NCI-H2029 (cell line): ENCODE measurements at regions not wholly inside any gene's neighbourhood (a gene's known extent, or its start where the extent isn't known, plus 50 kb on each side); places are given as distances from the start of the nearest gene placed in this dataset.

ENCODE experiments used
- DNase-seq: peaks from one replicate; lab custom pipeline; 2025; lab: John Stamatoyannopoulos, UW

DNA sequence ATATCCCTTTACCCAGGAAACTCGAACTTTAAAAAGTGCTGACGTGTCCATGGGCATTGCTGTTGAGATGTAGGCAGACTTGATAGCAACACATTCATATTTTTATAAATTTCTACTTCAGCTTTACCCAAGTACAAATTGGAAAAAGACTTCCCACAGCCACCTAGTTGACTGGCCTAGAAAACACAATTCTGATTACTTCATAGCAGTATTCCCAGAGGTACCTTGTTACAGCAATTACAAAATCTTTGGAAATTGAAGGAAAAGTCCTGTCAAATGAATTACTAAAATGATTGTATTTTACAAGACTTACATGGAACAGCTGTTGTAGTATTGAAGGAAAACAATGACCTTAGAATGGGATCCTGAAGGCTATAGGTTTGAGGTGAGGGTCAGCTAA lies 130.7 kb upstream of the NREP start:
- DNase-seq = no peak

DNA sequence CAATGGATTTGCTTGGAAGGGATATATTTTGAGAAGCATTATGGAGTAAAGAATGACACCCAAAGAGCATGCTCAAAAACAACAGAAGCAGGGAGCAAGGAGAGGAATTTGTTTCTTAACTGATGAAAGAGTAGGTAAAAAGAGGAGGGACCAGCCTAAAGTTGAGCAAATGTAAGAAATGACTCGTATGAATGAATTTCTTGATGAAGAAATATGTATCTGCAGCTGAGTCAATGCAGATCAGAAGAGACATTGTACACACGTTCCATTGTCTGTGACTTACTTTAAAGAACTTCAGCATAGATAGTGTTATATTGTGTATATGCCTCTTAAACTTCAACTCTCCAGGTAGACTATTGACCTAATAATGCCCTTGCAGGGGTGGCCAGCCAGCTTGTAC lies 112.7 kb upstream of the NREP start:
- no peak for DNase-seq

DNA sequence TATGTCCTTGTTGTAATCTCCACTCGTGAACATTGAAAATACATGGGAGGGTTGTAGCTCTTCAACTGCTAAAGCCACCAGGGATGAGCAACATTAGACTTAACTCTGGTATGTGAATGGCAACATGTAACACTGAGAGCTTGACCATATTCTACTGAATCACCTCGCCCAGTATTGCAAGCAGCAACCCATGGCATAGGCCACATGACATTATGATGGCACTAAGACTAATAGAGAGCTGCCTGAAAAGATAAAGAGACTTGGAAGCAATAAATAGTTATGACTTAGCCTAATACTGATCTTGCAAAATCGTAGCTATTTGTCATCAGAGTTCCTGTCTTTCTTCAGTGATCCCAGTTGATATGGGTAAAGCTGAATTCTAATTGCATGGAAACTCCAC lies 108.4 kb upstream of the NREP start:
- no peak for DNase-seq

GRCh38 chr5:111863801-111864200 lies 106.8 kb upstream of the NREP start:
- DNase-seq = no peak

DNA sequence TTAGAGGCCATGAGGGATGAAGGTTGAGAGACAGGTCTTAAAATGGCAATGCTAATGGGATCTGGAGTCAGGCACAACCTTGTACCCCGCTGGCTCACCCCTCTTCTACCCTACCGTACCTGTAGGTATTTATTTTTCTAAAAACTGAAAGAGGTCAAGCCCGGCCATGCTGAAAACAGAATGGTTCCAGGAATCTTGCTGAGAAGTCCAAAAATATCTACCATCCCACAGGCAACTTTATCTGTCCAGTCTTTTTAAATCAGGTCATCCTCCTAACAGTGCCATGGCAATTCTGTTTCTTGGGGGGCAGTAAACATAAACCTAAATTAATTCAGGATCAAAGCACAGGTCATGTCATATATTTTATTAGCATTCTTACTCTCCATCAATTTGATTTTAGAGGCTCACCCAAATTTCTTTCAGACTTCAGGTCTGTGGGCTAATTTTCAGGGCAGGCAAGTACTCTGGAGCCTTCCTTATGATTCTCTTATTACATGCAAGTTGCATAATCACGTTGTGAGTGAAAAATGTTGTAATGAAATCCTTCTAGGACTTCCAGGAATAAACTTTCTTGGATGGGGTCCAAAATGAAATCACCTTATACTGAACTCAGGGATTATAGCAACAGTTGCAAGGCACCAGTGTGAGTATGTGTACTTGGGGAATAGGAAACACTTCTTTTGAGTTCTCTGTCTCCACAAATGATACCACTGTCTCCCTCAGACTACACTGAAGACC lies 102.7 kb upstream of the NREP start:
- DNase-seq = no peak

DNA sequence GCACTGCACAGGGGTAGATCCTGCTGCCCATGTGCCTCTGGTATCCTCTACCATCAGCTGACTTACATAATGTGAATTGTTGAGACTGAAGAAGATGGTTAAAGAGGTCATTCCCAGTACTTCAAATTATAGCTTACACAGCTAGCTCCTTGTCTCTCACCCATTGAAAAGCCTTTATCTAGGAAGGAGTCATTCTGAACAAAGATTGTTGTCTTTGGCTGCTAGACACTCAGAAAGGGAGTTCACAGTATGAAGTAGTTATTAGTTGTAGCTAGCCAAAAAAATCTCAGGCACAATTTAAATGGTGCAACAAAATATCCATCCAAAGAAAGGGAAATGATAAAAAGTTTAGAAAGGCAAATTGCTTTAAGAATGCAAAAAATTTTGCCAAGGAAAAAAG lies 102.0 kb upstream of the NREP start:
- DNase-seq = no peak

GRCh38 chr5:111857623-111858022 lies 100.6 kb upstream of the NREP start:
- no peak for DNase-seq

DNA sequence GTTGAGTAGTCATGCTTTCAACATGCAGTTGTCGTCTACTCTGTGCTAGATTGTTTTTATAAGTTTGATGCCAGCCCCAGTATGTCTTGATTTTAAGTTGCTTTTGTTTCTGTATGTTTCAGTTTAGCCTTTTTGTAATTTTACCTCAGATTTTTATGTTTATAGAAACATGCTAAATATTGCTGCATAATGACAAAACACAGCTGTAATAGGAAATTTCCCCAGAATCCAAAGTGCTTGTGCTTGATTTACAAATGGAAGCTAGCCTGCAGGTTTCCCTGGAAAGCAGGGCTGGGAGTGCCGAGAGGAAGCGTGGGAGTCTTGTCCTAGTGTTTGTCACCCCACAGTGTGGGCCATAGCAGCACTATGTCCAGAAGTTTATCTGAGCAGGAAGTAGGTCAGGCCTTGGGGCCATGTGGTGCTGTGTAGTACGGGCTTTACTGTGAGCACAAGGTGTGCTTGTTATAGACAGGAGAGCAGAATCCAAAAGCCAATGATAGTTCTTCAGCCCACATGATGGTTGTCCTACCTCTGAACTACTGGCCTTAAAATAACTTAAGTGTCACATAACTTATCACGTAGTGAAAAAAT lies 100.0 kb upstream of the NREP start:
- no peak for DNase-seq

DNA sequence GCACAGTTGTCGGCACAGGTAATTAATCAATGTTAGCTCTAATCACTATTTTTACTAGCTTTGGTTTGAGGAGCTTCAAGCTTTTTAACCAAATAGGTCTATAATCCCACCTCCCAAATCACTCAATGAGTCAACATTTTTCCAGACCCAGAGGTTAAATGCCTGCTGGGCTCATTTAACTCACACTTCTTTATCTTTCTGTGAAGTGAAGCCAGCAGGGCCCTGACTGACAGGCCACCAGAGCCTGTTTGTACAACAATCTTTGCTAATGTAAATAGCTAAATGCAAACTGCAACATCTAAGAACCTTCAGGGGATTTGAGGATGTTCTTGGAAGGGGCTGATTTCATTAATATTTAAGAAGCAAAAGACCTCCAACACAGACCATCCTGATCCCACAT lies 98.4 kb upstream of the NREP start:
- DNase-seq = no peak

- DNase-seq = no peak
Observed at GRCh38 chr5:111854186-111854585, 97.2 kb upstream of the NREP start.

GRCh38 chr5:111853748-111854147 lies 96.8 kb upstream of the NREP start:
- no peak for DNase-seq

- no peak for DNase-seq
Observed at GRCh38 chr5:111851631-111852548, 94.9 kb upstream of the NREP start.

- no peak for DNase-seq
Observed at GRCh38 chr5:111848476-111848875, 91.5 kb upstream of the NREP start.

DNA sequence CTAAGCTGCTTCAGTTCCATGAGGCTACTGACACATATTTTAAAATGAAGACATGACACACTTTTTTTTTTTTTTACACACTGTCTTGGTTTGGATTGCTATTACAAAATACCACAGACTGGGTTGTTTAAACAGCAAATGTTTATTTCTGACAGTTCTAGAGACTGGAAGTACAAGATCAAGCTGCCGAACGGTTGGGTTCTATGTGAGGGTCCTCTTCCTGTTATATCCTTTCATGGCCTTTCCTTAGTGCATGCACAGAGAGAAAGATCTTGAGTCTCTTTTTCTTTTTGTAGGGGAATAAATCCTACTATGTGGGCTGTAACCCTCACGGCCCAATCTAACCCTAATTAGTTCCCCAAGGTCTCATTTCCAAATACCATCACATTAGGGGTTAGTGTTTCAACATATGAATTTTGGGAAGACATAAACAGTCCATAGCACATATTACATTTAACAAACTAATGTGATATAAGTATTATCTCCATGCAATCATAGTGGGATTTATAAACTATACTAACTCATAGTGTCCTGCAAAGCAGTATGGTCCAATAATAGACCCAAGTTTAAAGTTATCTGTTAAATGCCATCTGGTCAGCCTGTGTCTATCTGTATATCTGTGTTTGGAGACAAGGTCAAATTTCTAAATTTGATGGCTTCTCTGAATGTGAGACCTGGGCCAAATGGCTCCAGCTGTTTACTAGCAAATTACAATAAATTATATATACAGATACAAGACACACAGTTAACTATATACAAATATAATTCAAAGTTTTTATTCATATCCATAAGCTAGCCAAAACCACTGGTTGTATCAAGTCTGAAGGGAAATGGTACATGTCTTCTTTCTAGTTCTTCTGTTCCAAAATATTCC lies 90.3 kb upstream of the NREP start:
- DNase-seq = no peak

DNA sequence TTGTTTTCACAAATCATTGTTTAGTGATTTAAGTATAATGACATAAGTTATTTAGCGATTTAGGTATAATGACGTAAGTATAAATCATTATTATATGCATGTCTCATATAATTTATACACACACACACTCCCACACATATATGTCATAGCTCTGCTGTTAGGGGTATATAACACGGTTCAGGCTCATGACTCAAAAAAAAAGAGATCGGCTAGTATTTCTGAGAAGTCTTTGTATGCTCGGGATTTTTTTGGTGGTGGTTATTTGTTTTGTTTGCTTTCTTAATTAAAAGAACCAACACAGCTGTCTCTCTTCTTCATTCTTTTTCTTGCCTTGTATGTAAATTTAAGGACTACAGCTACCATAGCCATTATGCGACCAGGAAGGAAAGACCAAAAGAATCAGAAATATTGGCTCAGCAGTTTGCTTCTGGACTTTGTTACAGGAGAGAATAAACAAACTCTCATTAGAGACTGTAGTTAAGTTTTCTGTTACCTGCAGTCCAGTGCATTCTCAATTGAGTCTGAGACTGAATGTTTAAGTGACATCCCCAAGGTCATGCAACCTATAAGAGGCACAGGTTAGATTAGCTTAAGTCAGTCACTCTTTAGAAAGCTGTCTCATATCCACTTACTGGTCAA lies 83.2 kb upstream of the NREP start:
- DNase-seq = no peak

DNA sequence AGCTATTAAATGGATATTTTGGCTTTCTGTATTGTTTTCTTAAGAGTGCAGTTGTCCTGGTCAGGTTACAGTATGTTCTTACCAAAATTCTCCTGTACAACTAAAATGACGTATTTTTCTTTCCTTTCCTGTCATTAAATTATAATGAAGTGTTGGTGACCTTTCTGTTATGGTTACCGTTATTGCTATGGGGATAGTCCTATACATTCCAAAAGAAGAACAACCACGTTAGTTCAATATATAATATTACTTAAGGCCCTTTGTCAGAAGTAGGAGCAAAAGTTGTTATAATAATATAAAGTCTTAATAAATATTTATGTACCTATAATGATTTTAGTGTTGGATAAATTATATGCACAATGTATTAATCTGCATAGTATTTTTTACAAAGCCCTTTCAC lies 82.4 kb upstream of the NREP start:
- no peak for DNase-seq

DNA sequence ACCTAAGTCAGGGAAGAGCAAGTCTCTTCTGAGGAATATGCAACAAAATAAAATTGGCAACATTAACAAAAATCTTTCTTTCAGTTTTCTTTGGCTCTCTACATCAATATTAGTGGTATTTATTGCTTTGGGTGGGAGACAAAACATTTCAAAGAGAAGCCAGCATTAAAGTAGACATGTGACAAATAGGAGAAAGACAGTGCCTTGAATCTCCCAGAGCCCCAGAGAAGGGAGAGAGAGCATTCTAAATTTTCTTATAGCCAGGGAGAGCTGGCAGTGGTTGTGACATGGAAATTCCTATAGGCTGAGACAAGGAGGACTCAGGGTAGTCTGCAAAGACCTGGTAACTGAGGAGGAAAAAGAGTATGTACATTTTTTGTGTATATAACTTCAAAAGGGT lies 79.4 kb upstream of the NREP start:
- DNase-seq = no peak

DNA sequence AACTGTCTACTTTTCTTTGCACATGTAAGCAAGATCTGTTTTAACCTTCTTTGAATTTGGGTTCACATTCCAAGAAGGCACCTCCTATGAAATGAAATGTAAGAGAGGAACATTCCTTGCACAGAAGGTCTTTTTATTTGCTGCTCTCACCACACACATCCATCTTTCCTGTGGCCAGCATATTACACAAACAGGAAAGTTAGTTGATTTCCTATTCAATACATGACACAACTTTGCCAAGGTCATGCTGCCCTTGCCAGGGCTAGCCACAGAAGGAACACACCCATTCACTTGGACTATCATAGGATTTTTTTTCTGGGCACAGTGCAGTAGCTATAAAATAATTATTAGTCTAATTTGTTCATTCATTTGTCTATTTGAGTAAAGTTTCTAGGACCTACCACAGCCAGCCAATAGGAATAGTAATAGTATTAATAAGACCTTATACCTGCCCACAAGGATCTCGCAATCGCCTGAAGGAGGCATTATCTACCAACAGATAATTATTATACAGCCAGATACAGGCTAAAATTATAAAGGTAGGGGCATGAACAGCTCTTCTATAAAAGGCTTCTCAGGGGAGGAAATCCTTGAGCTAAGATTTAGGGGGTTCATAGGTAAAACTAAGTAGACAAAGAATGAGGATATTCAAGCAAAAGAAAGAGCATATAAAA lies 78.1 kb upstream of the NREP start:
- no peak for DNase-seq

GRCh38 chr5:111830333-111830732 lies 73.3 kb upstream of the NREP start:
- DNase-seq = peak; percentile 15

DNA sequence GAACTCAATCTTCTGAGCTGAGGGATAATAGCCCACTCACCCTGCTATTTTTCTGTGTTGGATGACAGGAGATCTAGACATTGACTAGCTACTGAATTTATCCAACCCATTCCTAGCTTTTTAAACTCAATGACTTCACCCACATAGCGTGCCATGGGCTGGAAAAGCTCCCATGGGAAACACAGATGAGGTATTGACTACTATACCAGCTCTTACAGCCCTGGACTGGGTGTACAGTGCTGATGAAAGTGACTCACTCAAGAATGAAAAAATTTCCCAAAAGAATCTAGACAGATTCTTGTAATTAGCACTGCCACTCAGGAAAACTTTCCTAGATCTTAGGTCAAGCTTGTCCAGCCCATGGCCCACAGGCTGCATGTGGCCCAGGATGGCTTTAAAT lies 72.7 kb upstream of the NREP start:
- no peak for DNase-seq

DNA sequence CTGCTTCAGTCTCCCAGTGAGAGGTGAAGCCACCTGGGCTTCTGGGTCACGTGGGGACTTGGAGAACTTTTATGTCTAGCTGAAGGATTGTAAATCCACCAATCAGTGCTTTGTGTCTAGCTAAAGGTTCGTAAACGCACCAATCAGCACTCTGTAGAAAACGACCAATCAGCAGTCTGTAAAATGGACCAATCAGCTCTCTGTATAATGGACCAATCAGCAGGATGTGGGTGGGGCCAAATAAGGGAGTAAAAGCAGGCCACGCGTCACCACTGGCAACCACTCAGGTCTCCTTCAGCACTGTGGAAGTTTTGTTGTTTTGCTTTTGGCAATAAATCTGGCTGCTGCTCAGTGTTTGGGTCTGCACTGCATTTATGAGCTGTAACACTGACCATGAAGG lies 69.1 kb upstream of the NREP start:
- DNase-seq = no peak
